ENCODE measurements at regions not wholly inside any gene's neighbourhood (a gene's known extent, or its start where the extent isn't known, plus 50 kb on each side); places are given as distances from the start of the nearest gene placed in this dataset.

GRCh38 chr13:73367886-73368285, 309.1 kb downstream of the KLF5 start:
- no peak for DNase-seq (ENCODE audit: low read depth)
- H3K4me3 ChIP-seq (ENCODE audit: control insufficient read depth, low read depth, low read length): no peak overlapping the region
- no peak for TF ChIP-seq CTCF (IDR thresholded peaks at IDR 0.05; ENCODE audit: control insufficient read depth, insufficient read depth, low read depth, low read length, missing control alignments)

- TF ChIP-seq CTCF (IDR thresholded peaks at IDR 0.05; ENCODE audit: control insufficient read depth, insufficient read depth, low read depth, low read length, missing control alignments): no peak
- no peak overlapping the region for H3K4me3 ChIP-seq (ENCODE audit: control insufficient read depth, low read depth, low read length)
- DNase-seq (ENCODE audit: low read depth): no peak
These were observed 307.4 kb downstream of the KLF5 start for GRCh38 chr13:73366241-73366640.

GRCh38 chr13:73365681-73366080, 306.9 kb downstream of the KLF5 start:
- no peak overlapping the region for H3K4me3 ChIP-seq (ENCODE audit: control insufficient read depth, low read depth, low read length)
- no peak for TF ChIP-seq CTCF (IDR thresholded peaks at IDR 0.05; ENCODE audit: control insufficient read depth, insufficient read depth, low read depth, low read length, missing control alignments)

GRCh38 chr13:73365252-73365651, 306.4 kb downstream of the KLF5 start:
- TF ChIP-seq CTCF (IDR thresholded peaks at IDR 0.05; ENCODE audit: control insufficient read depth, insufficient read depth, low read depth, low read length, missing control alignments): no peak
- DNase-seq (ENCODE audit: low read depth): no peak

More at GRCh38 chr13:73365681-73366080, 306.9 kb downstream of the KLF5 start:
- no peak for DNase-seq (ENCODE audit: low read depth)

GRCh38 chr13:73364736-73365135, 305.9 kb downstream of the KLF5 start:
- TF ChIP-seq CTCF (IDR thresholded peaks at IDR 0.05; ENCODE audit: control insufficient read depth, insufficient read depth, low read depth, low read length, missing control alignments): no peak
- DNase-seq (ENCODE audit: low read depth): no peak
- H3K4me3 ChIP-seq (ENCODE audit: control insufficient read depth, low read depth, low read length): no peak overlapping the region

More at GRCh38 chr13:73365252-73365651, 306.4 kb downstream of the KLF5 start:
- no peak overlapping the region for H3K4me3 ChIP-seq (ENCODE audit: control insufficient read depth, low read depth, low read length)

- H3K4me3 ChIP-seq (ENCODE audit: control insufficient read depth, low read depth, low read length): no peak overlapping the region
- DNase-seq (ENCODE audit: low read depth): no peak
- TF ChIP-seq CTCF (IDR thresholded peaks at IDR 0.05; ENCODE audit: control insufficient read depth, insufficient read depth, low read depth, low read length, missing control alignments): no peak
These were observed 299.8 kb downstream of the KLF5 start for GRCh38 chr13:73358606-73359095.

- H3K4me3 ChIP-seq (ENCODE audit: control insufficient read depth, low read depth, low read length): no peak overlapping the region
- DNase-seq (ENCODE audit: low read depth): no peak
- TF ChIP-seq CTCF (IDR thresholded peaks at IDR 0.05; ENCODE audit: control insufficient read depth, insufficient read depth, low read depth, low read length, missing control alignments): no peak
These were observed 296.3 kb downstream of the KLF5 start for GRCh38 chr13:73355134-73355533.
